ENCODE measurements at regions not wholly inside any gene's neighbourhood (a gene's known extent, or its start where the extent isn't known, plus 50 kb on each side); places are given as distances from the start of the nearest gene placed in this dataset.
"Not testable (repeated sequence)": the region's sequence is repeated elsewhere in the genome, so short reads cannot be mapped to it uniquely, and the experiment has no call there.

- DNase-seq: no peak
Observed at GRCh38 chr12:107144441-107144840, 51.1 kb upstream of the CRY1 start.

- no peak for DNase-seq
Observed at GRCh38 chr12:107144990-107145389, 51.6 kb upstream of the CRY1 start.

GRCh38 chr12:107145397-107145796 is 52.0 kb upstream of the CRY1 start:
- no peak for DNase-seq

GRCh38 chr12:107148107-107148506 is 54.8 kb upstream of the CRY1 start:
- no peak for DNase-seq

DNA sequence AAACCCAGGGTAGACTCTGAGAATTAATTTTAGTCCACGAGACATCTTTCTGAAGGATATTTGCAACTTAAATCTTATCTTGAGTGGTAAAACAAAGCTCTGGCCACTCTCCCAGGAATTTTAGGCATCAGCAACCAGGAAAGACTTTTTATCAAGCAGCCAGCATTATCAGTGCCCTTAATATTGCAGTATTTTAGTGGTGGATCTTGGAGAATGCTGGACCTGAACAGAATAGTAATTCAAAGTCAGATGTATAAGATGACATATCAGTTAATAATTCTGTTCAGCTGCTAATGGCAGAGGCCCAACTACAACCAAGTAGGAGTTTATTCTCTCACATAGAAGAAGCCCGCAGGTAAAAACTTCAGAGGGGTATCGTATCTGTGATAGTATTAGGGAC is 59.0 kb upstream of the CRY1 start:
- no peak for DNase-seq

- DNase-seq: no peak
Observed at GRCh38 chr12:107159384-107159900, 66.1 kb upstream of the CRY1 start.

- DNase-seq: no peak
Observed at GRCh38 chr12:107163413-107163812, 70.1 kb upstream of the CRY1 start.

DNA sequence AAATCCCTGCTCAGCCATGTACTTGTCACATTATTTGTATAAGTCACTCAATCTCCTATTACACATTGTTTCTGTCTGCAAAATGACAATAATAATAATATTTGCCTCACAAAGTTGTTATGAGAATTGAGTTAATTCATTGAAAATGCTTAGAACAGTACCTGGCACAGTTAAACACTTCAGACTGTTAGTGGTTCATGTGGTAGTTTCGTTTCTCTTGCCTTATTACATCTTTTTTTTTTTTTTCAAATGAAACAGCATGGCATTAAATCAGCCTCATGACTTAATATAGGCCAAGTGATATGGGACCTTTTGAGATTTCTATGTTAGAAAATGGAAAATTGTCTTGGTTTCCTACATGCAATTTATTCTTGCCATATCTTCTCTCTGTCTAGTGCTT is 71.0 kb upstream of the CRY1 start:
- DNase-seq: no peak

GRCh38 chr12:107165581-107165980 is 72.2 kb upstream of the CRY1 start:
- no peak for DNase-seq

GRCh38 chr12:107167756-107168155 is 74.4 kb upstream of the CRY1 start:
- no peak for DNase-seq

GRCh38 chr12:107169200-107169599 is 75.9 kb upstream of the CRY1 start:
- DNase-seq: no peak

- no peak for DNase-seq
Observed at GRCh38 chr12:107178776-107179175, 85.4 kb upstream of the CRY1 start.

DNA sequence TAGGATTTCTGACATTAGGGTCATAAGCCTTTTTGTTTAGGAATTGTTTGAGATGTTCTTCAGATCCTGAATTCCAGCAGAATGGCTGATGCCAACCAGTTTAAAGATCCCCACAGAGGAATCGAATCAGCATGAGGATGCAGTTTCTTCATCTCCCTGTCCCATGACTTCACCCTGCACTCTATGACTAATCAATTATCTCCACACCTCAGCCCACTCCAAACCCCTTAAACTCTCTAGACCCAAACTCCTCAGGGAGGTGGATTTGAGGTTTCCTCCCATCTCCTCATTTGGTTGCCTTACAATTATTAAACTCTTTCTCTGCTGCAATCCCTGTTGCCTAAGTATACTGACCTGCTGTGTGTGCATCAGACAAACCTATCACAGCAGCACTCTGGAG is 86.5 kb upstream of the CRY1 start:
- no peak for DNase-seq

DNA sequence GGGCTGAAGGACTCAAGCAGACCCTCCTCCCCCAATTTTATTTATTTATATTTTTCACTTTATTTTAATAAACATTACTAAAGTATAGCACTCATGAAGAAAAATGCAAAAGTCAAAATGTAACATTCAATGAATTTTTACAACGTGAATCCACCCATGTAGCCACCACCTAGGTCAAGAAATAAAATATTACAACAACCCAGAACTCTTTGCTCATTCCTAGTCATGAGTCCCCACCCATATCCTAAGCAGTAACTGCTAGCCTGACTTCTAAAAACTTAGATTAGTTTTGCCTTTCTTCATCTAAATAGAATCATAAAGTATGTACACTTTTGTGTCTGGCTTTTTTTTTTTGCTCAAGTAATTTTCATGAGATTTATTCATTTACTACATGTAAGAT is 86.9 kb upstream of the CRY1 start:
- no peak for DNase-seq

DNA sequence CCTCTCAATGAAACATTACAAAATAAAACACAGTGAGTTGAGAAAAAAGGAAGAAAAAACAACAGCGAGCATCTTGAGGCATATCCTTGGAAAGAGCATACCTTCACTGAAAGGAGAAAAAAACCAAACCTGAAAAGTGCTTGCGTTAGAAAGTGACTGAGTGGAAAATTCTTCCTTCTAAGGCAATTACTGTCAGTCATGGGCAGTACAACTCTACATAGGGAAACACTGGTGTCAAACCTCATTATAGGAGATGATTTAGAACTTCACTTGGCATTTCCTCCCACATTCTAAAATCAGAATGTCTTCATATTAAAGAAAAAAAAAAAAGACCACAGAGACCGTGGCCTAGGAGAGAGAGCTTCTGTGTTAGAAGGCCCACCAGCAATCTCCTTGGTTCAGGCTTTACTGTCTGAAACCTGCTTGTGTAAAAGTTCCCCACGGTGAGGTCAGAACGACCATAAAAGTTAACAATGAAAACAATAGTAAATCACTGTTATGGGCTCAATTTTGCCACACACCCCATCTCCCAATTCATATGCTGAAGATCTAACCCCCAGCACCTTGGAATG is 91.1 kb upstream of the CRY1 start:
- DNase-seq: no peak

GRCh38 chr12:107196681-107197080 is 103.3 kb upstream of the CRY1 start:
- DNase-seq: no peak

DNA sequence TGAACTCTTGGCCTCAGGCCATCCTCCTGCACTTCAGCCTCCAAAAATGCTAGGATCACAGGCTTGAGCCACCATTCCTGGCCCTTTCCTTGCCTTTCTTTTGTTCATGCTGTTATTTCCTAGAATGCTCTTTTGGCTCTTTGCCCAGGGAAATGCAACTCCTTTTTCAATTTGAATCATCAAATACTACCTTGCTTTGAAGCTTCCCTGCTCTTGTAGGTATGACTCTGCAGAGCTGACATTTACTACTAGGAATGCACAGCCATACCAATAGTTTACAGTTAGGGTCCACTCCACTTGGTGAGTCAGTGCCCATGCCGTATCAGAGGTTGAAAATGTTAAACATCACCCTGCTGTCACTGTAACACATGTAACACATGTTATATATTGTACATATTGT is 107.0 kb upstream of the CRY1 start:
- no peak for DNase-seq

GRCh38 chr12:107207931-107208525 is 114.7 kb upstream of the CRY1 start:
- DNase-seq: no peak

DNA sequence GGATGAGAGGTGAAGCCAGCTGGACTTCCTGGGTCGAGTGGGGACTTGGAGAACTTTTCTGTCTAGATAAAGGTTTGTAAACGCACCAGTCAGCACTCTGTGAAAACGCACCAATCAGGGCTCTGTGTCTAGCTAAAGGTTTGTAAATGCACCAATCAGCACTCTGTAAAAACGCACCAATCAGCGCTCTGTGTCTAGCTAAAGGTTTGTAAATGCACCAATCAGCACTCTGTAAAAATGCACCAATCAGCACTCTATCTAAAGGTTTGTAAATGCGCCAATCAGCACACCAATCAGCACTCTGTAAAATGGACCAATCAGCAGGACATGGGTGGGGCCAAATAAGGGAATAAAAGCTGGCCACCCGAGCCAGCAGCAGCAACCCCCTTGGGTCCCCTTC is 116.4 kb upstream of the CRY1 start:
- DNase-seq: not testable (repeated sequence)

DNA sequence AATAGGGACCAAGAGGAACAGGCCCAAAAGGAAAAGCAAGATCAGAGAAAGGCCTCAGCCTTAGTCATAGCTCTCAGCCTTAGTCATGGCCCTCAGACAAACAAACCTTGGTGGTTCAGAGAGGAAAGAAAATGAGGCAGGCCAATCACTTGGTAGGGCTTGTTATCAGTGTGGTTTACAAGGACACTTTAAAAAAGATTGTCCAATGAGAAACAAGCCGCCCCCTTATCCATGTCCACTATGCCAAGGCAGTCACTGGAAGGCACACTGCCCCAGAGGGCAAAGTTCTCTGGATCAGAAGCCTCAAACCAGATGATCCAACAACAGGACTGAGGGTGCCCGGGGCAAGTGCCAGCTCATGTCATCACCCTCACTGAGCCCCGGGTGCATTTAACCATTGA is 121.0 kb upstream of the CRY1 start:
- DNase-seq: not testable (repeated sequence)

GRCh38 chr12:107216411-107216810 is 123.1 kb upstream of the CRY1 start:
- DNase-seq: not testable (repeated sequence)

GRCh38 chr12:107219301-107219700 is 126.0 kb upstream of the CRY1 start:
- no peak for DNase-seq

- DNase-seq: no peak
Observed at GRCh38 chr12:107221913-107222312, 128.6 kb upstream of the CRY1 start.

- no peak for DNase-seq
Observed at GRCh38 chr12:107223821-107224220, 130.5 kb upstream of the CRY1 start.

DNA sequence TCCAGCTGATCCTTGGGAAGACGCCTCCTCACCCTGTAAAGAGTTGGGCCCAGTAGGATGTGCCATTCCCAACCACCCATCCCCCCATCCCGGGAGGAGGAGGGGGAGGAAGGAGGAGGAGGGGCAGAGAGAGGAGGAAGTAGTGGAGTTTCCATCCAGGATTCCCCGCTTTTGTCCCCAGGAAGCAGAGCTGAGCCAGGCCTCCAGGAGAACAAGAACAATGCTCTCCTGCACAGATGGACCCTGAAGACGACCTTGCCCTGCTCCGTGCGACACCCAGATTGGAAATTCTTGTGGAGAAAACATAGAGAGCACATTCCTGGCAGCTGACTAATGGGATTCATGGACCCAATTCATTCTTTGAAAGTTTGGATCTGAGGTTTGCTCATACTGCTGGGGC is 132.3 kb upstream of the CRY1 start:
- no peak for DNase-seq
